Naive thymus-derived CD4-positive, alpha-beta T cell (primary cell): ENCODE measurements at regions not wholly inside any gene's neighbourhood (a gene's known extent, or its start where the extent isn't known, plus 50 kb on each side); places are given as distances from the start of the nearest gene placed in this dataset.

ENCODE experiments used
- ATAC-seq: fragments of 150-1000 bp; cut with Tn5 transposase; 2 replicates; pipeline ENCODE4 v1.10.0; 2021; ENCODE audit warnings: mild to moderate bottlenecking, moderate library complexity
- CTCF ChIA-PET: fragments of 350-600 bp; sonication (Branson Sonifier 250); formaldehyde crosslinking; loops from one replicate; lab custom pipeline; 2021; ENCODE audit warnings: antibody characterized with exemption; lab: Charles Lee
- POLR2A ChIA-PET: fragments of 350-600 bp; sonication (Branson Sonifier 250); formaldehyde crosslinking; loops from one replicate; lab custom pipeline; 2021; ENCODE audit warnings: antibody characterized with exemption, inconsistent platforms; lab: Charles Lee
- DNase-seq, 9 donors: peaks; one replicate each; pipeline versions ENCODE4 v3.0.0 to v3.0.0-alpha.2; 2020 to 2022; ENCODE audit warnings: mixed read lengths in 1 of 9
- H3K27ac ChIP-seq: one replicate; pipeline ENCODE4 v1.7.0; 2013; ENCODE audit warnings: mild to moderate bottlenecking, low read depth, low read length, moderate library complexity
- H3K27me3 ChIP-seq, 2 donors: one replicate each; pipeline ENCODE4 v1.7.0; 2013; ENCODE audit warnings: low read length in 2 of 2, mild to moderate bottlenecking in 2 of 2, moderate library complexity in 2 of 2; ENCODE audit not compliant: control insufficient read depth in 2 of 2, insufficient read depth in 2 of 2
- H3K36me3 ChIP-seq, 3 experiments: 1 replicate in 2 of 3; 2 replicates in 1 of 3; pipeline ENCODE4 v1.7.0; 2013; ENCODE audit warnings: low read length in 3 of 3, mild to moderate bottlenecking in 3 of 3, moderate library complexity in 1 of 3; ENCODE audit not compliant: insufficient read depth in 3 of 3, control insufficient read depth in 2 of 3
- H3K4me1 ChIP-seq, 2 donors: one replicate each; pipeline ENCODE4 v1.7.0; 2013; ENCODE audit warnings: low read length in 2 of 2, mild to moderate bottlenecking in 2 of 2, moderate library complexity in 1 of 2; ENCODE audit not compliant: control insufficient read depth in 2 of 2, insufficient read depth in 2 of 2
- H3K4me3 ChIP-seq: 2 replicates; pipeline ENCODE4 v1.7.0; 2013; ENCODE audit warnings: mild to moderate bottlenecking, low read length
- H3K9me3 ChIP-seq, 3 experiments: 1 replicate in 2 of 3; 2 replicates in 1 of 3; pipeline ENCODE4 v1.7.0; 2013; ENCODE audit warnings: low read length in 3 of 3; ENCODE audit not compliant: control insufficient read depth in 2 of 3
- H3K27ac Mint-ChIP-seq, 9 donors: one replicate each; pipeline ENCODE4 v1.8.0; 2020 to 2022; ENCODE audit warnings: mixed read lengths in 9 of 9, mild to moderate bottlenecking in 8 of 9, moderate library complexity in 5 of 9, inconsistent platforms in 2 of 9
- H3K27me3 Mint-ChIP-seq, 5 donors: one replicate each; pipeline ENCODE4 v1.8.0; 2021 to 2022; ENCODE audit warnings: mixed read lengths in 5 of 5, mild to moderate bottlenecking in 1 of 5
- H3K36me3 Mint-ChIP-seq, 5 donors: one replicate each; pipeline ENCODE4 v1.8.0; 2020 to 2022; ENCODE audit warnings: mixed read lengths in 5 of 5, mild to moderate bottlenecking in 3 of 5, inconsistent platforms in 1 of 5
- H3K4me1 Mint-ChIP-seq, 7 donors: one replicate each; pipeline ENCODE4 v1.8.0; 2020 to 2022; ENCODE audit warnings: mixed read lengths in 7 of 7, mild to moderate bottlenecking in 3 of 7, inconsistent platforms in 1 of 7
- H3K4me3 Mint-ChIP-seq, 10 donors: one replicate each; pipeline ENCODE4 v1.8.0; 2020 to 2022; ENCODE audit warnings: mild to moderate bottlenecking in 10 of 10, mixed read lengths in 10 of 10, moderate library complexity in 6 of 10, inconsistent platforms in 2 of 10
- H3K9me3 Mint-ChIP-seq, 11 donors: one replicate each; pipeline ENCODE4 v1.8.0; 2020 to 2022; ENCODE audit warnings: mixed read lengths in 11 of 11, mild to moderate bottlenecking in 4 of 11, inconsistent platforms in 1 of 11, moderate library complexity in 1 of 11
- intact Hi-C, 2 donors: fragments of 100-400 bp; cut with micrococcal nuclease; formaldehyde crosslinking; loops; one replicate each; pipeline ENCODE4 v1.15.1; 2023

- ATAC-seq (no peak), DNase-seq (no peak)
- H3K9me3 ChIP-seq, result no peaks in the 10 kb centered on the region
- H3K4me1 ChIP-seq, result no peaks in the 10 kb centered on the region
- no peak overlapping the region for H3K4me3 Mint-ChIP-seq
- ChIA-PET CTCF (no interaction called here), POLR2A (no interaction called here)
- no peaks in the 10 kb centered on the region for H3K36me3 Mint-ChIP-seq
- H3K4me3 ChIP-seq, result no peak overlapping the region
- no peak overlapping the region for H3K27ac Mint-ChIP-seq
- peaks cover 0 to 7% (median 0%) of the 10 kb centered on the region in 11 donors for H3K9me3 Mint-ChIP-seq
- H3K27me3 ChIP-seq, result no peaks in the 10 kb centered on the region
- no peak overlapping the region for H3K27ac ChIP-seq
- intact Hi-C loops, result no loop called here
- no peaks in the 10 kb centered on the region for H3K4me1 Mint-ChIP-seq
- no peaks in the 10 kb centered on the region for H3K36me3 ChIP-seq
- H3K27me3 Mint-ChIP-seq, result peaks cover 0 to 7% (median 0%) of the 10 kb centered on the region in 5 donors
Observed at GRCh38 chr4:23680671-23681518, 209.0 kb downstream of the PPARGC1A start.

GRCh38 chr4:23674694-23675093, 215.2 kb downstream of the PPARGC1A start:
- intact Hi-C loops, result no loop called here
- ATAC-seq, result no peak
- peaks cover 0 to 20% (median 0%) of the 10 kb centered on the region in 11 donors for H3K9me3 Mint-ChIP-seq
- ChIA-PET CTCF (no interaction called here), POLR2A (no interaction called here)
- no peaks in the 10 kb centered on the region for H3K9me3 ChIP-seq
- H3K27ac ChIP-seq, result no peak overlapping the region
- no peak overlapping the region for H3K4me3 ChIP-seq
- H3K4me1 Mint-ChIP-seq, result no peaks in the 10 kb centered on the region
- H3K27me3 Mint-ChIP-seq, result no peaks in the 10 kb centered on the region
- no peak overlapping the region for H3K4me3 Mint-ChIP-seq
- H3K4me1 ChIP-seq, result no peaks in the 10 kb centered on the region
- H3K36me3 ChIP-seq, result no peaks in the 10 kb centered on the region
- no peak for DNase-seq
- no peaks in the 10 kb centered on the region for H3K27me3 ChIP-seq
- H3K27ac Mint-ChIP-seq, result no peak overlapping the region
- no peaks in the 10 kb centered on the region for H3K36me3 Mint-ChIP-seq

GRCh38 chr4:23667659-23668058, 222.2 kb downstream of the PPARGC1A start:
- POLR2A ChIA-PET, result no interaction called here
- Histone ChIP-seq H3K9me3 (no peaks in the 10 kb centered on the region), H3K36me3 (no peaks in the 10 kb centered on the region), H3K27me3 (no peaks in the 10 kb centered on the region), H3K27ac (no peak overlapping the region), H3K4me1 (no peaks in the 10 kb centered on the region), H3K4me3 (no peak overlapping the region)
- no peak overlapping the region for H3K4me3 Mint-ChIP-seq
- CTCF ChIA-PET, result interaction anchor here (0.5 kb wide), 1 partner anchor 594 kb away, joined by 4 read pairs; no protein-coding TSS in a partner anchor
- H3K4me1 Mint-ChIP-seq, result no peaks in the 10 kb centered on the region
- peaks cover 0 to 3% (median 0%) of the 10 kb centered on the region in 5 donors for H3K36me3 Mint-ChIP-seq
- H3K27ac Mint-ChIP-seq, result no peak overlapping the region
- intact Hi-C loops, result no loop called here
- peaks cover 0 to 7% (median 0%) of the 10 kb centered on the region in 5 donors for H3K27me3 Mint-ChIP-seq
- H3K9me3 Mint-ChIP-seq, result peaks cover 0 to 15% (median 6%) of the 10 kb centered on the region in 11 donors
- no peak for ATAC-seq
- DNase-seq, result no peak

GRCh38 chr4:23660865-23661264, 229.0 kb downstream of the PPARGC1A start:
- intact Hi-C loops, result no loop called here
- Histone ChIP-seq H3K27me3 (no peaks in the 10 kb centered on the region), H3K9me3 (no peaks in the 10 kb centered on the region), H3K27ac (no peak overlapping the region), H3K4me3 (no peak overlapping the region), H3K36me3 (no peaks in the 10 kb centered on the region), H3K4me1 (no peaks in the 10 kb centered on the region)
- Mint-ChIP-seq H3K4me1 (no peaks in the 10 kb centered on the region), H3K27me3 (no peaks in the 10 kb centered on the region), H3K36me3 (no peaks in the 10 kb centered on the region), H3K9me3 (peaks cover 0 to 12% (median 4%) of the 10 kb centered on the region in 11 donors), H3K27ac (no peak overlapping the region), H3K4me3 (no peak overlapping the region)
- no peak for ATAC-seq
- DNase-seq, result no peak
- POLR2A ChIA-PET, result no interaction called here
- CTCF ChIA-PET, result no interaction called here

- no peak overlapping the region for H3K27ac Mint-ChIP-seq
Observed at GRCh38 chr4:23654791-23655190, 235.1 kb downstream of the PPARGC1A start.

GRCh38 chr4:23648854-23649596, 240.8 kb downstream of the PPARGC1A start:
- no peaks in the 10 kb centered on the region for H3K27me3 ChIP-seq
- ChIA-PET CTCF (no interaction called here), POLR2A (no interaction called here)
- no peaks in the 10 kb centered on the region for H3K9me3 ChIP-seq
- H3K27me3 Mint-ChIP-seq, result no peaks in the 10 kb centered on the region
- intact Hi-C loops, result no loop called here
- no peaks in the 10 kb centered on the region for H3K4me1 ChIP-seq
- ATAC-seq, result no peak
- peaks cover 0 to 5% (median 3%) of the 10 kb centered on the region in 11 donors for H3K9me3 Mint-ChIP-seq
- H3K4me3 ChIP-seq, result no peak overlapping the region
- no peaks in the 10 kb centered on the region for H3K4me1 Mint-ChIP-seq
- no peak for DNase-seq
- H3K36me3 ChIP-seq, result no peaks in the 10 kb centered on the region
- no peak overlapping the region for H3K27ac Mint-ChIP-seq
- H3K27ac ChIP-seq, result no peak overlapping the region
- H3K36me3 Mint-ChIP-seq, result no peaks in the 10 kb centered on the region
- H3K4me3 Mint-ChIP-seq, result no peak overlapping the region

More at GRCh38 chr4:23654791-23655190, 235.1 kb downstream of the PPARGC1A start:
- CTCF ChIA-PET, result no interaction called here
- Mint-ChIP-seq H3K4me1 (no peaks in the 10 kb centered on the region), H3K4me3 (no peak overlapping the region), H3K36me3 (no peaks in the 10 kb centered on the region), H3K9me3 (peaks cover 0 to 14% (median 2%) of the 10 kb centered on the region in 11 donors), H3K27me3 (no peaks in the 10 kb centered on the region)
- Histone ChIP-seq H3K27me3 (no peaks in the 10 kb centered on the region), H3K9me3 (no peaks in the 10 kb centered on the region), H3K4me3 (no peak overlapping the region), H3K27ac (no peak overlapping the region), H3K4me1 (no peaks in the 10 kb centered on the region), H3K36me3 (no peaks in the 10 kb centered on the region)
- POLR2A ChIA-PET, result no interaction called here
- no peak for ATAC-seq
- no peak for DNase-seq
- intact Hi-C loops, result no loop called here
